GM11168 (cell line): ENCODE measurements at regions not wholly inside any gene's neighbourhood (a gene's known extent, or its start where the extent isn't known, plus 50 kb on each side); places are given as distances from the start of the nearest gene placed in this dataset.

Source experiments
- in situ Hi-C: fragments of 300-500 bp; cut with MboI; formaldehyde crosslinking; loops from one replicate; pipeline ENCODE4 v1.12.0; 2022; ENCODE audit warnings: low sequenced_read_pairs; ENCODE audit not compliant: unreplicated experiment

DNA sequence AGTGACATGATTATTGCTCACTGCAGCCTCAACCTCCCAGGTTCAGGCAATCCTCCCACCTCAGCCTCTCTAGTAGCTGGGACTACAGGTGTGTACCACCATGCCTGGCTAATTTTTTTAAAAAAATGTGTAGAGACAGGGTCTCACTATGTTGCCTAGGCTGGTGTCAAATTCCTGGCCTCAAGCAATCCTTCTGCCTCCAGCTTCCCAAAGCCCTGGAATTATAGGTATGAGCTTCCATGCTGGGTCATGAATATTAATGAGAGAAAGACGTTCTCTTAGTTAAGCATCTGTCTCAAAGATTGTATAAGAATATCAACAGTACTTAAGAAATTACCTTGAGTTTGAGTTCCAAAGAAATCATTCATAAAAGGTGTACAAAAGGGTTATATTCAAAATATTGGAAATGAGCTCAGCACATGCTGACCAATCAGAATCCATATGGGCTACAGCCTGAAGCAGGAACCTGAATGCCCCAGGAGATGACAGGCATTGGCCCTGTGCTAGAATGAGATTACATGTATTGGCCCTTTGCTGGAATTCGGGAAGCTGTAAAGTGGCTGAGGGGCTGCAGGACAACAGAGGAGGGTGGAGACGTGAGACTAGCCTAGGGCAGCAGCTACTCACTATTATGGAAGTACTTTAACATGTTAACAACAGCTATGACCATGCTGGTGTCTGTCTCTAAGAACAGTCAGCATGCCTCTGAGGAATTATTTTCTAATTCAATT, 157.0 kb upstream of the CPNE8 start:
- in situ Hi-C loops = no loop called here

DNA sequence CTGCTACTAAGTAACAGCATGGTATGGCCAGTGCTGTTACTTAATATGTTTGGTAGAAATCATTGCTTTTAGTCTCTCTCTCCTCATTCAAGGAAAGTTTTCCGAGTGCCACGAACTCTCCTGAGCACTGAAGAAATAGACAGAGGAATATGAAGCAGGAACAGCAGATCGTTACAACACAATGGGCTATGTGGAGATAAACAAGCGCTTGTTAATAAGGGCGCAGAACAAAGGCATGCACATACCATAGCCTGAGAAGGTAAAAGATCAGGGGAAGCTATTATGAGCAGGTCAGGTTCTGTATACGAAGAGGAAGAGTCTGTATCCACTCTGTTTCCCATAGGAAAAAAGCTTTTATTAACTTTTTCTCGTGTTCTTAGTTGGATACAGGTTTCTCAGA, 156.2 kb upstream of the CPNE8 start:
- in situ Hi-C loops = no loop called here

DNA sequence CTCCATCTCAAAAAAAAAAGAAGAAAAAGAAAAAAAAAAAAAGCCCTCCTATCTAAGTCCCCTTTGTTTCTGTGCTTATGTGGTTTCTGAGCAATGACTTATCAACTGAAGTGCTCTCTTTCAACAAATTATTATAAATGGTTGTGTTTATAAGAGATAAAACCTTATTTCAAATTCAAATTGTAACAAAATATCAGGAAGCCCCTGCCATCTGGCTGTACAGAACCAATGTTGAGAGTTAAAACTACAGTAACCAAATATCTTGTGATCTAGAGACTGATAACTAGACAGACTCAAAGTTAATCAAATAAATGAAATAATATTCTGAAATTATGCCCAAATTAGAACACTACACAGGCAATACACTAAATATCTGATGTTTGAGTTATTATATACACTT, 143.0 kb upstream of the CPNE8 start:
- in situ Hi-C loops = no loop called here

DNA sequence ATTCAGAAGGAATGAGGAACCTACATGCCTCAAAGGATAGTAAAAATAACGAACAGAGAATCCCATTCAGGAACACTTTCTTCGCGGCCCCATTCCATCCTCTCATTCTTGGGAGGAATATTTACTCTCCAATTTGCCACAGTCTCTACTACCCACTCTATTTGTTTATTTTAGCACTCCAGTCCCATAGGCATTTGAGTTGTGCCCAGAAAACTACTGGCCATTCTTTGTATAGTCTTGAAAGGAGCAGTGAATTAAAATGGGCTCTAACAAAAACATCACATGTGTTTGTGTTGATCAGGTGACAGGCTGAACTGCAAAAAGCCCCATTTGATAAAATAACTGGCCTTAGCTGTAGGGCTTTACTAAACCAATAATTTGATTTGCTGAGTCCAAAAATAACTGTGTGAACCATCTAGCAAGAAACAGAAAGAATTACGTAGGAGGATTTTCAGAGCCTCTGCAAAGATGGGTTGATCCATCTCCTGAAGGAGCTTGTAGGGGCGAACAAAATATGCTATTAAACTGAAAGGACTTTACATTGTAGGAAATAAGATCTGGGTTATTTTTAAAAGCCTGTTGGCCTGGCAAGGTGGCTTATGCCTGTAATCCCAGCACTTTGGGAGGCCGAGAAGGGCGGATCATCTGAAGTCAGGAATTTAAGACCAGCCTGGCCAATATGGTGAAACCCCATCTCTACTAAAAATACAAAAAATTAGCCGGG, 142.3 kb upstream of the CPNE8 start:
- in situ Hi-C loops = no loop called here

DNA sequence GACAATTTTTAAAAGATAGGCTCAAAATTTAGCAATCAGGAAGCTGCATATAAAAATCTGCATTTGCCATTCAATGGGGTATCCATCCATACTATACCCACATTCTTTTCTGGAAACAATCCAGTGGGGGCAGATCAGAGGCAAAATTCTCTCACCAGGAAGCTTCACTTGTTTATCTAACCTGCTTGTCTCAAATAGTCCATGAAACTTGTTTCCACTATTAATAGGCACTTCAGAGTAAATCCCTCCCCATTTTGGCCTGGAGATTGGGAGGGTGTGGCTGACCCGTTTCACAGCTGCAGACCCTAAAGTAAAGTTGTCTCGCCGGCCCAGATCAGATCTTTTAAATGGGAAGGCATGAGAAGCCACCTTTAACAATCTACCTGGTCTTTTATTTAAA, 139.4 kb upstream of the CPNE8 start:
- in situ Hi-C loops = no loop called here

DNA sequence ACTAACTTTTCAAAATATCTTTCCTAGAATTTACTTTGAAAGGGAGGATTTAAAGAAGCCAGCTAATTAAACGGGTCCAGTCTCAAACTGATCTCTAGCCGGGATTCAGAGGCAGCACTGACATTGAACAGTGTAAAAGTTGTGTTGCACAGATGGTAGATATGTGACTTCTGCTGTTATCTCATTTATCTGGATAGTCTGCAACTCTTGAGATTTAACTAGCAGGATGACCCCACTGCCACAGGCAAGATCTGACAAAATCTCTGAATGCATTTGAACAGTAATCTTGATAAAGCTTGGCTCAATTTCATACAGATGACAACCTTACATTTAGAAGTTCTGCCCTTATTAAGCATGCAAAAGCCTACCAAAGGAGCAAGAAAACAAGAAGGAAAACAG, 138.0 kb upstream of the CPNE8 start:
- in situ Hi-C loops = no loop called here

DNA sequence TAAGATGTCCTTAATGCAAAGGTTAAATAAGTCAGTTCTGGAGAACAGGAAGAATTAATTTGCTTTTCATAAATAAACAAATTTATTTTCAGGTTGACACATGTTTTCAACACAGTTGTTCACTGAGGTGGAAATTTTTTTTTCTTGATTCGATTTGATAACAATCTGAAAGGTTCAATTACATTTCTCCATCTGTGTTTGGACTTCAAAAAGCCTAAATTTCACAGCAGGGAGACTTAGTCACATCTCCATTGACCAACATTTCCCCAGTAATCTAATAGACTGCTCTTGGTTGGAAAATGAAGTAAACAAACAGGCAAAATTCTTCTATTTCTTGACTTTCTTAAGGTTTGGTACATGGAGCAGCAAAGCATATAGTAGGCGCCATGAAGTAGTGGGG, 134.9 kb upstream of the CPNE8 start:
- in situ Hi-C loops = no loop called here

DNA sequence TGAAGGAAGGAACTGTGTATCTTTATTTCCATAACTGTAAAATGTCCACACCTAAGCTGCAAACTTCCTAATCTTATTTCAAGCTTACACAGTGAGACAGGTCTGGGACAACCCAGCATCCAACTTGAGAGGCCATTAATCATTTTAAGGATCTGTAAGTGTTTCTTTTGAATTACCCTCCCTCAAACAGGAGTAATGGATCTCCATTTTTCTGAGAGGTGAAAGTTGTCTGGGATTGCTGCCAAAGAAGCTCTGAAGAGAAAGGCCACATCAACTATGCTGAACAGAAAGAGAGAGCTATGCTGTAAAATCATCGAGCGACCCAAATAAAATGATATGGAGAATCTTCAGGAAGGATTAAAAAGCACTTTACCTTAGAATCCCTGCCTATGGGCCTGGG, 131.7 kb upstream of the CPNE8 start:
- in situ Hi-C loops = no loop called here

DNA sequence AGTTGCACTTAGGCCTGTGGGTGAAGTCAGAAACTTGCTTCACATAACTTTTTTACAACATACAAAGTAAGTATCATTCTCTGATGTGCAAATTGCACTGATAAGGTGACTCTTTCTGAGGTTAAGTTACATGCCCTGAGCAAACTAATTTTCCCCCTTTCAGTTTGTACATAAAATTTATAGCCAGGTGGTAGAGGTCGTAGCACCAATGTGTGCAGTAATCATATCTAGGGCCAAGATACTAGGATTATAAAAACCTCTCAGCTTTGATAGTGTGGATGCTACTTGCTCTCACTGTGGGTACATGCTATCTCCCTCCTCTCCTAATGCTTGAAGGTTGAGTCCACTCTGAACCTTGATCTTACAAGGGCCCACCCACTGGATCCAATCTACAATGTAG, 130.7 kb upstream of the CPNE8 start:
- in situ Hi-C loops = no loop called here

DNA sequence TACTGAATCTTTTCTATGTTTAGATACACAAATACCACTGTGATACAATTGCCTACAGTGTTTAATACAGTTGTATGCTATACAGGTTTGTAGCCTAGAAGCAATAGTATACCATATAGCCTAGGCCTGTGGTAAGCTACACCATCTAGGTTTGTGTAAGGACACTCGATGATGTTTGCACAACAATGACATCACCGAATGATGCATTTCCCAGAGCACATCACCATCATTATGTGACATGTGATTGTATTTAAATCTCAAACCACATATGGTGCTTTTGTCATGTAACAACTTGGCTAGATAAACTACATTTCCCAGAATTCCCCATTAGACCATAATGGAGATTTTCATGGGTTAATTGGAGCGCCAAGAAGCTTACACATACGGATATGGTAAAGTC, 128.4 kb upstream of the CPNE8 start:
- in situ Hi-C loops = no loop called here

DNA sequence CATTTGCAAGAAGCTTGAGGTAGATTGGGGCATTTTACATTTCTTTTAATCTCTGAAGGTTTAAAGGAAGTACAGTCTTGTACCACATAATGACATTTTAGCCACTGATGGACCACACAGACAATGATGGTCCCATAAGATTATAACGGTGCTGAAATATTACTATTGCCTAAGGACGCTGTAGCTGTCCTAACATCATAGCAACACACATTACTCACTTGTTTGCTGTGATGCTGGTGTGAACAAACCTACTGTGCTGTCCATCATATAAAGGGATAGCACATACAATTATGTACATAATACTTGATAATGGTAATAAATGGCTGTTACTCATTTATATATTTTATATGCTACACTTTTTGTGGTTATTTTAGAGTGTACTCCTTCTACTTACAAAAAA, 127.1 kb upstream of the CPNE8 start:
- in situ Hi-C loops = no loop called here

DNA sequence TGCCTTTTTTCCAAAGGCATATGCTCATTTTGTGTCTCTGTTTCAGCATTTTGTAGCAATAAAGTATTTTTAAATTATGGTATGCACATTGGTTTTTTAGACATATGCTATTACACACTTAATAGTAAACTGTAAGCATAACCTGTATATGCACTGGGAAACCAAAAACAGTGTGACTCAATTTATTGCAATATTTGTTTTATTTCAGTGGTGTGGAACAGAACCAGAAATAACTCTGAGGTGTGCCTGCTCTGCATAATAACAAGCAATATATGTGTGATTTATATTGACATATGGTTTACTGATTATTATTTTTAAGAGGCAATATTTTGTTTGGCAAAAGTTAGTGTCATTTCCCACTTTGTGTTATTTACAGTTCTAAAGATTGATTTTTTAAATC, 126.6 kb upstream of the CPNE8 start:
- in situ Hi-C loops = no loop called here

DNA sequence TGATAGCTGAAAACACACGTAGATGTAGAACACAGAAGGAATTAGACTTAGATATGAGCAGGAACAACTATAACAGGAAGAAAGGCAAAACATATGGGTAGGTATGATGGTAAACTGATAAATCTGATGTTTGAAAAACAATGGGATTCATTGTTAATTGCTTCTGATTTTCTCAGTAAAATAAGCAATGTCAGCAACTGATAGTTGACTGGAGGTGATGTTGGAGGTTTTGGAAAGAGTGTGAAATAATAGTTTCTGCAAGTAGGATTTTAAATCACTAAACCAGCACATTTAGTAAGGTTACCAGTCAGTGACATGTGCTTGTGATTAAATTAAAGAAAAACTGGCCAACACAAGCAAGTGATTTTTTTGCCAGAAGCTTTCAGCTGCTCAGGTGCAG, 123.0 kb upstream of the CPNE8 start:
- in situ Hi-C loops = no loop called here

DNA sequence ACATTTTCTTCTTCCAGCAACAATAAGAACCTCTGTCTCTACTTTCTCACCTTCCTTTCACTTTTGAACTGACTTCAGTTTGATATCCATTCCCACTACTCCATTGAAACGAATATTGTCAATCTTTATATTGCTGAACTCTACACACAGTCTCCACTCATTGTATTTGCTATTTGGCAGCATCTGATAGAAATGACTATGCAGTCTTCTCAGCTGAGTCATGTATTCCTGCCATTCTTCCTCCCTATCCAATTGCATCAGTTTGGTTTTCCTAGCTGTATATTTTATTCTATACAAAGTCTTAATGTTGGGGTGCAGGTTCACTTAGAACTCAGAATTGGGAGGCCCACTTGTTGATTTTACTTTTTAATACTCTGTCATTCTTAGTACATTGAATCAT, 107.5 kb upstream of the CPNE8 start:
- in situ Hi-C loops = no loop called here

DNA sequence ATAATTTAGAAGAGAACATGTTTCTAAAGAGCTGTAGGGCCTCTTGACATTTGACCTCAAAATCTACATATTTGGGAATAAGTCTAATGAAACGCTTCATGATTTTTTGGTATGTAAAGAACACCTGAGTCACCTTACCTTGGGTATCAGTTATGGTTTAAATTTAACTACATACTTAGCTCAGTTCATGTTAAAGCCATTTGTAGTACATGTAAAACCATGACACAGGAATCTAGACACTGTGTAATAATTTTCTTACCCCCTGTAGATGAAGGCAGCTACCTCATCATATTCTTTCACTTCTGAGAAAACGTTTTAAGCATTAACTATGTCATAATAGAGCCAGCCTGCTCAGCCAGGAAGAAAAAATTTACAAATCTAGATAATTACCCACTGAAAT, 105.8 kb upstream of the CPNE8 start:
- in situ Hi-C loops = no loop called here

DNA sequence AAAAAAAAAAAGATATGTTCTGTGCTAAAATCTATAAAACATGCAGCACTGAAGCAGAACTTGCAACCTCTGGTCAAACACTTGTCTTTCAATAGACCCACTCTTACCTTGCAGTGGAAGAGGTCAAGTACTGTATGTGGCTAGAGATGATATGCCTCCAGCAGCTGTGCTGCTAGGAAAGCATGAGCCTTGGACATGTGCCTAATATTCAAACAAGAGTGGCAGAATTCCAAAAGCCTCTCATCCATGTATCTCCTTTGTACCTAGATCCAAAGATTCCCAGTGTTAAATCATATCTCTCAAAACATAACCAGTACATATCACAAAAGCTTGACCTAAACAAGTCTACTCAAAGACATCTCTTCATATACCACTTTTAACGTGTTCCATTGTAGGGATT, 105.0 kb upstream of the CPNE8 start:
- in situ Hi-C loops = no loop called here

DNA sequence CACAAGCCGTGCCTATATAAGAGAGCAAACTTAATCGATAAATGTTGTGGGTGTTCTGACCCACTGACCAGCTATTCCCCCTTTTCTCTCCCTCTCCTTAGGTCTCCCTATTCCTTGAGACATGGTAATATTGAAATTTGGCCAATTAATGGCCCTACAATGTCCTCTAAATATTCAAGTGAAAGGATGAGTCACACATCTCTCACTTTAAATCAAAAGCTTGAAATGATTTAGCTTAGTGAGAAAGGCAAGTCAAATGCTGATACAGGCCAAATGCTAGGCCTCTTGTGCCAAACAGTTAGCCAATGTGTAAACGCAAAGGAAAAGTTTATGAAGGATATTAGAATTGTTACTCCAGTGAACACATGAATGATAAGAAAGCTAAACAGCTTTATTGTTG, 102.2 kb upstream of the CPNE8 start:
- in situ Hi-C loops = no loop called here

DNA sequence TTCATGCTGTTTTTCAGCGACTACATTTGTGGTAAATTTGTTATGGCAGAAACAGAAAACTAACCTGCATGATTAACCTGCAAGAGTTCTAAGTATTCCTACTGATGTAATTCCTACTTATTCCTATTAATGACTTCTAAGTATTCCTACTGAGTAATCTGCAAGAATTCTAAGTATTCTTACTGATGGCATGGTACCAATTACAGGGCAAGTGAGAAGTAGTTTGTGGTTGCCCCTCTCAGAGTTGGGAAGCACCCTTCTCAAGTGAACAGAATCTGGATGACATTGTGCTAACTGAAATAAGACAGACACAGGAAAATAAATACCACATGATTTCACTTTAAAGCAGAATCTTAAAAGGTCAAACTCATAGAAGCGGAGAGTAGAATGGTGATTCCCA, 100.9 kb upstream of the CPNE8 start:
- in situ Hi-C loops = no loop called here

DNA sequence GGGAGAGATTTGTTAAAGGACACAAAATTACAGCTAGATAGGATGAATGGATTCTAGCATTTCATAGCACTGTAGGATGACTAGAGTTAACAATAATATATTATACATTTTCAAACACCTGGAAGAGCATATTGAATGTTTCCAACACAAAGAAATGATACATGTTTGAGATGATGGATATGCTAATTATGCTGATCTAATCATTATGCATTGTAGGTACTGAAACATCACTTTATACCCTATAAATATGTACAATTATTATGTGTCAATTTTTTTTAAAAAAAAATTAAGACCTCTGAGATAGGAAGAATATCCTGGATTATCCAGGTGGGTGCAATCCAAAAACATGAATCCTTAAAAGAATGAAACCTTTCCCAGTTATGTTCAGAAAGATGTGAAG, 100.3 kb upstream of the CPNE8 start:
- in situ Hi-C loops = no loop called here

DNA sequence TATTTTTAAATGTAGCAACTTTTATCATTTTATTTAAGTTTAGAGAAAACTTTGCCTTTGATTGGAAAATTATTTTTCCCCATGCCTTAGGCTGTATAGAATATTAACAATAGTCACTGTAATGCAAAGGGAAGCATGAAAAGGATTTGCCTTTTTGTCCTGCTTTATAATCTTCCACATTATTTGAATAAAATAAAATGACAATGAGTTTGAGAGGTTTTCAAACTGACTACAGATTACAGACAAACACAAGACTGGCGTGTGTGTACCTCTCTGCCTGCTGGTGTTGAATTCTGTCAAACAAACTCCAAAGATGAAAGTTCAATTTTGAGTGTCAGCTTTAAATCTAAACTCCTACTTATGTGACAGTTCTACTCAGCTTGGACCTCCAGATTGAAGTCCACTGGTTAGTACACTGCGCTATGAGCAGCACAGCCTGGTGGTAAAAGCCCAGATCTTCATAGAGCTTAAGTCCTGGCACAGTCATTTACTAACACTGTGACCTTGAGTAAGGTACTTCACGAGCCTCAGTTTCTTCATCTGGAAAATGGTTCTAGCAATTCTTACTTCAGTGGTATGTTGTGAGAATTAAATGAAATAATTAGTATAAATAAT, 98.3 kb upstream of the CPNE8 start:
- in situ Hi-C loops = no loop called here

DNA sequence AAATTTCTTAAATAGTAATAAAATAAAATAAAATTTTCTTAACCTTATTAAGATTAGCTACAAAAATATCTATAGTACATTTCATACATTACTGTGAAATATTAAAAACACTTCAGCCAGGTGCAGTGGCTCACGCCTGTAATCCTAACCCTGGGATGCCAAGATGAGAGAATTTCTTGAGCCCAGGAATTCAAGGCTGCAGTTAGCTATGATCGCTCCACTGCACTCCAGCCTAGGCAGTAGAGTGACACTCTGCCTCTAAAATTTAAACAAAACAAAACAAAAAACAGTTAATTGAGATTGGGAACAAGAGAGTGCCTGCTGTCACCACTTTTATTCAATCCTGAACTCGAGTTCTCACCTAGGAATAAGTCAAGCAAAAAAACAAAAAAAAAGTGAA, 95.0 kb upstream of the CPNE8 start:
- in situ Hi-C loops = no loop called here
